ENCODE measurements at regions not wholly inside any gene's neighbourhood (a gene's known extent, or its start where the extent isn't known, plus 50 kb on each side); places are given as distances from the start of the nearest gene placed in this dataset.
A peak's percentile ranks its signal among the peaks of the same experiment; 100 is the strongest.
"Not testable (repeated sequence)": the region's sequence is repeated elsewhere in the genome, so short reads cannot be mapped to it uniquely, and the experiment has no call there.

DNA sequence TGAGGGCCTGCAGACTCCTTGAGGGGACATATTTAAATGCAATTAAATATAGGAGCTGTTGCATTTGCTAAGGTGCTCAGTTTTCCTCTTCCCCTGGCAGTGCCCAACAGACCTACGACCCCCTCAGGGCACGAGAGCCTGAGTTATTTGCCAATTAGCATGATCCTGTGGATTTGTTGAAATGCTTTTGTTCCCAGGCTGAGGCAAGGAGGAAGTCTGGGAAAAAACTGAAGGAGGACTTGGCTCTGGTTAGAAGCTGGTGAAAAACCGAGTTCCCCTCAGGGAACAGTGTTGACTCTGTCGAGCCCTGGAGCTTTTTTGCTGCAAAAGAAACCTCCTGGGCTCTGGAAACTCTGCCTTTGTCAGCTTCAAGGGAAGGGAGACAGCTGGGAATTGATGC lies 103.6 kb upstream of the SHB start:
- no peaks in the 10 kb centered on the region for H3K4me1 Mint-ChIP-seq (ENCODE audit: low read depth)
- H3K9me3 Mint-ChIP-seq, result peaks cover 22% of the 10 kb centered on the region
- H3K36me3 Mint-ChIP-seq (ENCODE audit: low read depth), result no peaks in the 10 kb centered on the region
- peaks cover 13% of the 10 kb centered on the region for H3K27me3 Mint-ChIP-seq
- no peak overlapping the region for H3K4me3 Mint-ChIP-seq
- no peak overlapping the region for H3K27ac Mint-ChIP-seq

DNA sequence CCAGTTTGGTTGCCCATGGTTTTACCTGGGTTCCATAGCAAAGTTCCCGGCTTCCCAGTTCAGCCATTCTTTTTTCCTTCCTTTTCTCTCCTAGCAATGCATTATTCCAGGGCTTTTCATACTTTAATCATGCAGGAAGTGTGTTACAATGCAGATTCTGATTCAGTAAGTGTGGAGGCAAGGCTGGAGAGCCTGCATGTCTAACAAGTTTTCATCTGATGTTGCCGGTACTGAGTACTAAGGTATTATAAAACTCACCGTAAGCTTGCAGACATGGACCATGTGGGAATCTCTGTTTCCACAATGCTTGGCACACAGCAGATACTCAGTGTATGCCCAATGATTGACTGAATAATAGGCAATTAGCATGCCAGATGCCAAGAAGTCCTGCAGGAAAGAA lies 102.9 kb upstream of the SHB start:
- H3K4me3 Mint-ChIP-seq, result no peak overlapping the region
- H3K36me3 Mint-ChIP-seq (ENCODE audit: low read depth), result no peaks in the 10 kb centered on the region
- H3K9me3 Mint-ChIP-seq, result peaks cover 22% of the 10 kb centered on the region
- peaks cover 12% of the 10 kb centered on the region for H3K27me3 Mint-ChIP-seq
- no peaks in the 10 kb centered on the region for H3K4me1 Mint-ChIP-seq (ENCODE audit: low read depth)
- no peak overlapping the region for H3K27ac Mint-ChIP-seq

DNA sequence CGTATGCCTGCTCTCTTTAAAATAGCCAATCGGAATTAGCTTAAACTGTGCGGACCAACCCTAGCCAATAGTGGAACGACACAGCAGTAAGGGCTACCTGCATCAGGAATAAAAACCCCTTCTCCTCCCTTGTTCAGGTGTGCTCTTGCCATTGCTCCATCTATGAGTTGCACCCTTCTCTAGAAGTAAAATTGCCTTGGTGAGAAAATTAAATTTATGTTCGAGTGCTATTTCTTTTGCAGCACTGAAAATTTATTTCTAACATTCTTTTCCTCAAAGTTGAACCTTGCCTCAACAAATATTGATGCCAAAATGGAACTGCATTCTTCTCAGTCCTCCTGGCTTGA lies 102.5 kb upstream of the SHB start:
- Mint-ChIP-seq H3K27ac (no peak overlapping the region), H3K27me3 (peaks cover 12% of the 10 kb centered on the region), H3K9me3 (peaks cover 22% of the 10 kb centered on the region), H3K36me3 (ENCODE audit: low read depth) (no peaks in the 10 kb centered on the region), H3K4me3 (no peak overlapping the region), H3K4me1 (ENCODE audit: low read depth) (no peaks in the 10 kb centered on the region)

DNA sequence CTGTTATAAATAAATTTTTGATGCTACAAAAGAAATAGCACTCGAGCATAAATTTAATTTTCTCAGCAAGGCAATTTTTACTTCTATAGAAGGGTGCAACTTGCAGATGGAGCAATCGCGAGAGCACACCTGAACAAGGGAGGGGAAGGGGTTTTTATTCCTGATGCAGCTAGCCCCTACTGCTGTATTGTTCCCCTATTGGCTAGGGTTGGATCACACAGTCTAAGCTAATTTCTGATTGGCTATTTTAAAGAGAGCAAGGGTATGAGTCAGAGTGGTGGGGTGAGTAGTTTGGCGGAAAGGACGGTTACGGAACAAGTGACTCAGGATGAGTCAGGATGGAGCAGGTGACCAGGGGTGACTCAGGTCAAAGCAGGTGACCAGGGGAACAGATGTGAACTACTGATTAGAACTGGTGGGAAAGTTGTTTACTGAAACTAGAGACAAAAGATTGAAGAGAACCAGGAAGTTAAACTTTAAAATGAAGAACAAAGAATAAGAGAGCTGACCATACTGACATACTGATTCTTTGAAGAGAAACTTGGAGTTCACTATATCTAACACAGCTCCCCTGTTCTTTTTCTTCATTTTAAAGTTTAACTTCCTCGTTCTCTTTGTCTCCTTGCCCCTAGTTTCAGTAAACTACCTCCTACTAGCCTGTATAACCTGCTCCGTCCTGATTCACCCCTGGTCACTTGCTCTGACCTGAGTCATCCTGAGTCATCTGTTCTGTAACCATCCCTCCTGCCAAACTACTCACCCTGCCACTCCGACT lies 101.9 kb upstream of the SHB start:
- H3K4me3 Mint-ChIP-seq; H3K4me1 Mint-ChIP-seq (ENCODE audit: low read depth); H3K36me3 Mint-ChIP-seq (ENCODE audit: low read depth): not testable (repeated sequence)
- peaks cover 12% of the 10 kb centered on the region for H3K27me3 Mint-ChIP-seq
- H3K9me3 Mint-ChIP-seq, result peaks cover 22% of the 10 kb centered on the region
- peak overlapping the region; percentile 38 for H3K27ac Mint-ChIP-seq

GRCh38 chr9:38170155-38170554 lies 101.1 kb upstream of the SHB start:
- not testable (repeated sequence) for H3K4me3 Mint-ChIP-seq; H3K27ac Mint-ChIP-seq; H3K36me3 Mint-ChIP-seq (ENCODE audit: low read depth); H3K4me1 Mint-ChIP-seq (ENCODE audit: low read depth)
- Mint-ChIP-seq H3K27me3 (peaks cover 12% of the 10 kb centered on the region), H3K9me3 (peaks cover 22% of the 10 kb centered on the region)

DNA sequence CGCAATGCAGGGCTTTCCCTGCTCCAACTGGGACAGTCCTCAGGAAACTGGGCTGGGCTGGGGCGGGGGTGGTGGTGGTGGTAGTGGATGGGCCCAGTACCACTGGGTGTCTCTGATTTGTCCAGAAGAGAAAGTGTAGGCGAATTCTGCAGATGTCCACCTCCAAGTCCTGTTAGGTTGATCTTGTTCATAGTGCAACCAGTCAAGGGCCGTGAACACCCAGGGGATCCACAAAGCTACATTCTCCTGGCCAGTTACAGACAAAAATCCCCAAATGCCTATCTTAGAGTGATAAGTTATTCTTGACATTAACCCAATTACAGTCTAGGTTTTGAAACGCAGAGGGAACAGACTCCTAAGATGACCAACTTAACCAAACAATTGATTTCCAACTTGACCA lies 97.5 kb upstream of the SHB start:
- Mint-ChIP-seq H3K27ac (no peak overlapping the region), H3K4me1 (ENCODE audit: low read depth) (no peaks in the 10 kb centered on the region), H3K36me3 (ENCODE audit: low read depth) (no peaks in the 10 kb centered on the region)

GRCh38 chr9:38164659-38165221 lies 95.7 kb upstream of the SHB start:
- peaks cover 8% of the 10 kb centered on the region for H3K27me3 Mint-ChIP-seq
- no peaks in the 10 kb centered on the region for H3K4me1 Mint-ChIP-seq (ENCODE audit: low read depth)
- H3K36me3 Mint-ChIP-seq (ENCODE audit: low read depth), result no peaks in the 10 kb centered on the region
- H3K4me3 Mint-ChIP-seq, result no peak overlapping the region
- H3K27ac Mint-ChIP-seq, result no peak overlapping the region
- peaks cover 6% of the 10 kb centered on the region for H3K9me3 Mint-ChIP-seq

More for the DNA sequence above, 97.5 kb upstream of the SHB start:
- peaks cover 8% of the 10 kb centered on the region for H3K27me3 Mint-ChIP-seq
- peaks cover 16% of the 10 kb centered on the region for H3K9me3 Mint-ChIP-seq
- no peak overlapping the region for H3K4me3 Mint-ChIP-seq

DNA sequence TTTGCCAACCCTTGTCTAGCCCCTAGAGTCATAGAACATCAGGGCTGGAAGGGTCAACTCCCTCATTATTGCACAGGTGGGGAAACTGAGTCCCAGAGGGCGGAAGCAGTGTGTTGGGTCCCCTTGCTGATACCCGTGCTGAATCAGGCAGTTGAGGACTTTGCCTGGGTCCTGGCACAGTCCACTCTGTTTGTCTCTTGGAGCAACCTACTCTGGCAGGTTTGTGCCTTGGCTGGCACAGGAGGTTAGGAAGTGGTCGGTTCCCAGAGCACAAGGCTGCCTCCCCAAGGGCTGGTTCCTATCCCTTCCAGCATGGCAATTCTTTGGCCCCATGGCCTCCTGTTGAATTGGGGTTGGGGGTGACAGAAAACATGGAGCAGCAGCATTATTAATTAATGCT lies 94.5 kb upstream of the SHB start:
- Mint-ChIP-seq H3K9me3 (no peaks in the 10 kb centered on the region), H3K27me3 (peaks cover 4% of the 10 kb centered on the region), H3K4me1 (ENCODE audit: low read depth) (no peaks in the 10 kb centered on the region), H3K27ac (no peak overlapping the region), H3K36me3 (ENCODE audit: low read depth) (no peaks in the 10 kb centered on the region), H3K4me3 (no peak overlapping the region)

GRCh38 chr9:38162332-38163211 lies 93.5 kb upstream of the SHB start:
- no peaks in the 10 kb centered on the region for H3K36me3 Mint-ChIP-seq (ENCODE audit: low read depth)
- peaks cover 4% of the 10 kb centered on the region for H3K27me3 Mint-ChIP-seq
- H3K9me3 Mint-ChIP-seq, result no peaks in the 10 kb centered on the region
- no peaks in the 10 kb centered on the region for H3K4me1 Mint-ChIP-seq (ENCODE audit: low read depth)
- no peak overlapping the region for H3K27ac Mint-ChIP-seq
- no peak overlapping the region for H3K4me3 Mint-ChIP-seq

DNA sequence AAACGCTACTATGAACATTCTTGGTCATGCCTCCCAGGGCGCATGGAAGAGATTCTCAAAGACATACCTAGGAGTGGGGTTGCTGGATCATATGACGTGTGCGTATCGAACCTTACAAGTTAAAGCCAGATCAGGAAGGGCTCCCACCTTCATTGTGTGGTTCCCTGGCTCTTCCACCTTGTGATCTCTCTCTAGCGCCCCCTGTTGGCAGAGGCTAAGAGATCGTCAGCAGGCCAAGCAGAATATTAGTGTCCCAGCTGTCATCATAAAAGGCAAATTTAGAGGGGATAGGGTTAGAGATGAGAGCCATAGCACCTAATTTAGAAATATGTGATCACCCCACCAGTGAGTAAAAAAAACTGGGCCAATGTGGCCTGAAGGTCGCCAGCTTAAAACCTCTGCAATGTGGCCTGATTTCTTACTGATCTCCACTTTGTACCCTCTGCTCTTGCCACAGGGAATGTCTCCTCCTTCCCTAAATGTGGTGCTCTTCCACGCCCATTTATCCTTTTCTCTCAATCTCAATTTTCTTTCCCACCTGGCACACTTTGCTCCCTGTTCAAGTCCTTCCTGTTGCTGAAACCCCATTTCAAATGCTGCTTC lies 91.7 kb upstream of the SHB start:
- Mint-ChIP-seq H3K27ac (no peak overlapping the region), H3K27me3 (peaks cover 4% of the 10 kb centered on the region), H3K4me1 (ENCODE audit: low read depth) (no peaks in the 10 kb centered on the region), H3K4me3 (no peak overlapping the region), H3K36me3 (ENCODE audit: low read depth) (no peaks in the 10 kb centered on the region), H3K9me3 (no peaks in the 10 kb centered on the region)

DNA sequence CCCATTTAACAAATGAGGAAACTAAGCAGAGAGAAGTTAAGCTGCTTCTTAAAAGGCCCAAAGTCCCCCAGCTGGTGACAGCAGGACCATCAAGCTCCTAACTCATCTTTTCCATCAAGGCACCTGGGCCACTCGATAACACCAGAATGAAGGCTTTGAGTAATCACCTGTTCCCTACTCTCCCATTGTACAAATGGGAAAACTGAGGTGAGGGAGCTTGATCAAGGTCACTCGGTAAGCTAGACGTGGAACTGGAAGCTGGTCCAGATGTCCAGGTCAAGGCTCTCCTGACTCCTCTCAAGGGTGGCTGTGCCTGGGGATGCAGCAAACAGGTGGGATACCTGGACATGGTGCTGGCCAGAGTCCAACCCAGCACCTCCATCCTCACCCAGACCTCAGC lies 90.6 kb upstream of the SHB start:
- Mint-ChIP-seq H3K9me3 (no peaks in the 10 kb centered on the region), H3K4me1 (ENCODE audit: low read depth) (no peaks in the 10 kb centered on the region), H3K27me3 (peaks cover 4% of the 10 kb centered on the region), H3K4me3 (no peak overlapping the region), H3K36me3 (ENCODE audit: low read depth) (no peaks in the 10 kb centered on the region), H3K27ac (no peak overlapping the region)

- Mint-ChIP-seq H3K27me3 (peaks cover 4% of the 10 kb centered on the region), H3K36me3 (ENCODE audit: low read depth) (no peaks in the 10 kb centered on the region), H3K4me1 (ENCODE audit: low read depth) (no peaks in the 10 kb centered on the region), H3K27ac (no peak overlapping the region), H3K9me3 (no peaks in the 10 kb centered on the region), H3K4me3 (no peak overlapping the region)
Observed at GRCh38 chr9:38158628-38159027, 89.6 kb upstream of the SHB start.

- Mint-ChIP-seq H3K27me3 (peaks cover under 1% of the 10 kb centered on the region), H3K27ac (no peak overlapping the region), H3K36me3 (ENCODE audit: low read depth) (no peaks in the 10 kb centered on the region), H3K4me1 (ENCODE audit: low read depth) (no peaks in the 10 kb centered on the region), H3K9me3 (no peaks in the 10 kb centered on the region), H3K4me3 (no peak overlapping the region)
Observed at GRCh38 chr9:38157711-38158110, 88.7 kb upstream of the SHB start.

DNA sequence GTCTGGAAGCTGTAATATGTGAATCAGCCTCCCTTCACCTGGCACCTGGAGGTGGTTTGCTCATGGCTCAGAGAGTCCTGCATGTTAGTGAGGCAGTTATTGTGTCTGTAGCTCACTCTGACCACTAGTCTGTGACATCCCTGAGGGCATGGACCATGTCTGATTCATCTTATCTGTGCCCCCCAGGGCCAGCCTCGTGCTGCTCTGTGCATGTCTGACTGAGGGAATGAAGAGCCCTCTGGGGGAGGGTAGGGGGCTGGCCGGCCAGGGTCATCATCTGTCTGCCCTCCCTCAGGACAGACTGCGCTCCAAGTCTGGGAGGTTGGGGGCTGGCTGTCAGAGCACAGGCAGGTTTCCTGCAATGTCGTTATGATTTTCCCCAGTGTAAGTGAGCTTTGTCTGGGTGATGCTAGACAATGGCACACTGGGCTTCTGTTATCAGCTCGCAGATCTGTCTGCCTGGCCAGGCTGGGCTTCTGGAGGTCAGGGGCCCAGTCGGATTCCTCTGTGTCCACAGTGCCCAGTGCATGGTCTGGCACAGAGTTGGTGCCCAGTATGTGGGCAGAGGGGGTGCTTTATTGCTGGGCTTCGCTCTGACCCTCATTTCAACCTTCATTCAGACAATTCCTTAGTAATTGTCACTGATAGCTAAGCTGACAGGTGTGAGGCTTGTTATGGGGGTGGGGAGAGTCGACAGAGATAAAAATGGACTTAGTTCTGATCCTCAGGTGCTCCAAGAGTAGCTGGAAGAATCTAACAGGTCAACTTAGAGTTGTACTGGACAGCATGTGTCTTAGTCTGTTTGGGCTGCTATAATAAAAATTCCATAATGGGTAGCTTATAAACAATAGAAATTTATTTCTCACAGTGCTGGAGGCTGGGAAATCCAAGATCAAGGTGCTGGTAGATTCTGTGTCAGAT lies 85.7 kb upstream of the SHB start:
- Mint-ChIP-seq H3K27ac (no peak overlapping the region), H3K4me3 (no peak overlapping the region), H3K27me3 (peaks cover 6% of the 10 kb centered on the region), H3K4me1 (ENCODE audit: low read depth) (no peaks in the 10 kb centered on the region), H3K36me3 (ENCODE audit: low read depth) (no peaks in the 10 kb centered on the region), H3K9me3 (no peaks in the 10 kb centered on the region)
